ENCODE measurements at regions not wholly inside any gene's neighbourhood (a gene's known extent, or its start where the extent isn't known, plus 50 kb on each side); places are given as distances from the start of the nearest gene placed in this dataset.

GRCh38 chr2:23077596-23077995 lies 307.4 kb upstream of the KLHL29 start:
- peak; percentile 63 for DNase-seq

GRCh38 chr2:23078784-23079434 lies 306.1 kb upstream of the KLHL29 start:
- DNase-seq = no peak

GRCh38 chr2:23083966-23084365 lies 301.0 kb upstream of the KLHL29 start:
- DNase-seq = no peak

- no peak for DNase-seq
These were observed 294.0 kb upstream of the KLHL29 start for GRCh38 chr2:23091019-23091418.

- DNase-seq = no peak
These were observed 293.1 kb upstream of the KLHL29 start for GRCh38 chr2:23091900-23092299.

GRCh38 chr2:23092831-23093230 lies 292.1 kb upstream of the KLHL29 start:
- no peak for DNase-seq

- no peak for DNase-seq
These were observed 291.5 kb upstream of the KLHL29 start for GRCh38 chr2:23093513-23093912.

GRCh38 chr2:23096906-23097602 lies 287.9 kb upstream of the KLHL29 start:
- no peak for DNase-seq

GRCh38 chr2:23100406-23100805 lies 284.6 kb upstream of the KLHL29 start:
- DNase-seq = no peak

GRCh38 chr2:23106242-23106785 lies 278.7 kb upstream of the KLHL29 start:
- DNase-seq = no peak

GRCh38 chr2:23107327-23107941 lies 277.5 kb upstream of the KLHL29 start:
- DNase-seq = no peak

- DNase-seq = no peak
These were observed 273.7 kb upstream of the KLHL29 start for GRCh38 chr2:23111263-23111662.

GRCh38 chr2:23112517-23112916 lies 272.5 kb upstream of the KLHL29 start:
- DNase-seq = no peak

- DNase-seq = no peak
These were observed 270.7 kb upstream of the KLHL29 start for GRCh38 chr2:23114299-23114698.

GRCh38 chr2:23118313-23118712 lies 266.7 kb upstream of the KLHL29 start:
- DNase-seq = no peak

GRCh38 chr2:23118894-23119293 lies 266.1 kb upstream of the KLHL29 start:
- DNase-seq = no peak

GRCh38 chr2:23120161-23120560 lies 264.8 kb upstream of the KLHL29 start:
- DNase-seq = no peak

GRCh38 chr2:23121968-23122648 lies 262.9 kb upstream of the KLHL29 start:
- DNase-seq = no peak

GRCh38 chr2:23122681-23123215 lies 262.2 kb upstream of the KLHL29 start:
- DNase-seq = no peak

GRCh38 chr2:23123686-23124085 lies 261.3 kb upstream of the KLHL29 start:
- no peak for DNase-seq

GRCh38 chr2:23124214-23124750 lies 260.7 kb upstream of the KLHL29 start:
- no peak for DNase-seq

- DNase-seq = no peak
These were observed 257.5 kb upstream of the KLHL29 start for GRCh38 chr2:23127465-23127864.
